Stromal cell of bone marrow (primary cell): ENCODE measurements at regions not wholly inside any gene's neighbourhood (a gene's known extent, or its start where the extent isn't known, plus 50 kb on each side); places are given as distances from the start of the nearest gene placed in this dataset.

Experiments
- DNase-seq: peaks from one replicate; pipeline ENCODE4 v3.0.0-alpha.2; 2012; ENCODE audit warnings: low read depth

DNA sequence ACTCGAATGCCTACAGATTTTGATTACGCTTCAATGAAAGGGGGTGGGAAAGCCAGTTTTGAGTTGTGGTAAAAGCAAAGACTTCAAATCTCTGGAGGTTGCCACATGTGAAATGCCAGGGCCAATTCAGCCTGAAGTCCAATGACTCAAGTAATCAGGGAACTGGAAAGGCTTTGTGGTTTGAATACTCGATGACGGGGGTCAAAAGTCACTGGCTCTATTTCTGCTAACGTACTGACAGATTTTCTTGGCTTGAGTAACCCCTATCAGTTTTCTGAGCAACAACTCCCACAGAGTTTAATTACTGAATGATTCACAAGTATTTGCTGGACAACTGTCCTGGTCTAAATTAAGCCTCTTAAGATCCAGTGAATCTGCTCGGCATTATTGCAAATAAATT, 152.2 kb downstream of the SIPA1L2 start:
- DNase-seq: peak; percentile 97

DNA sequence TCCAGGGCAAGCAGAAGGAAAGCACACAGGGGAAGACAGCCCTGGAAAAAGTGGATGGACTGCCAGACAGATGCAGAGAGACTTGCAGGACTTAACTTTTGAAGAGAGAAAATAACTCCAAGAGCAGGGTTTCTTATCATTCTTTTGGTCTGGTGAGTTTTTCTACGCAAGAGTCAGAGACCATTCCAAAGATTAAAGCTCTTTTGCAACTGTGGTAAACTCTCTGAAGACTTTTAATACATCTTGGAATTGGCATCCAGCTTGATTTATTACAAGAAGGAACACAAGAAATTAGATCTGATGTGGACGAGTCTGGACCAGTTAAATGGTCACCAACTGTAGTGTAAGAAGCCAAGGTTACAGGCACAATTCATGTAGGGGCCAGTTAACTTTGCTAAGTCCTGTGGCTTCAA, 153.4 kb downstream of the SIPA1L2 start:
- DNase-seq: no peak

DNA sequence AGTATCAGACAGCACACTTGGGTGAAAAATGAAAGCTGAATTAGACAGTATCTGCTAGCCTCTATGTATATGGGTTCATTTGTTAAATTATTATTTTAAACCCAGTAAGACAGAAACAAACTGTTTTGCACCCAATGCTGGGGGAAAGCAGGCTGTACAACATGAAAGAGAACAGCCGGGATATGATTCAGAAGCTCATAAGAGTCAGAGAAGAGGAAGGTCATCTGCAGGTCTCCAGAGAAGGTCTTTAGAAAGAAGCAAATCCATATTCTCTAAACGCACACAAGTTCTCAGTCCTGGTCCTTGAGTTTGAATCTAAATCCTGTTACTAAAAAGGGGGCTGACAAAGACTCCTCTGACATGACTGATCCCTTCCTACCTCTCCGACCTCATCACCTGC, 155.1 kb downstream of the SIPA1L2 start:
- DNase-seq: no peak

DNA sequence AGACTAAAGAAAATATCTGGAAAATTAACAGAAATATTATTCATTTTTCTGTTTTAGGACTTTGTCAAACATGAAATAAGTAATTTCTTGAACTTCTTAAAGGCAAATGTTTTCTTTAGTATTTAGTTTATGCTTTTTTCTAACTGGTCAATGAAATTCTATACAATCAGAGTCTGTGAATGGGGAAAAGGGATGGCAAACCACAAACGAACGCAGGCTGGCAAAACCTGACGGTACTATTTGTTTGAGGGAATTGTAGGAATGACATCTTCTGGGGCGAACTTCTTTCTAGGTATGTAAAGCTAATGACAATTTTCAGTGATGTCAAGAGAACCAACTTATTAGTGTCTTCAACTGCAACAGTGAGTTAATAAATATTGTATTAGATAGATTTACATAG, 156.0 kb downstream of the SIPA1L2 start:
- DNase-seq: no peak

DNA sequence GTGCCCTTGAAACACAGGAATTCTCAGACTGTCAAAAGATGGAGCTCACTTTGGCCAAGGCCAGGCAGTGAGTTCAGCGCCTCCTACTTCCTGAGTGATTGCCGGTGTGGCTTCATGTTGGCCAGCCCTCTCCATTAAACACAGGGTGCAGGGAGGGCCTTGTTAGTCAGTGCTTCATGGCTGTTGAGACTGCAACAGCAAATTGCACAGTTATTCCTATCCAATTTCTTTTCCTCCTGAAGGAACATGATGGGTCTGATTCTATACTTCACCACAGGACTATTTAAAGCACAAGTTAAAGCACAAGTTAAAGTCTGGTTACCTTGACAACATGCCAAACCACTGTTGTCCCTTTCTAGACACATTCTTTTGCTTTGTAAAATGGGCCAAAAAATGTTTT, 156.6 kb downstream of the SIPA1L2 start:
- DNase-seq: peak; percentile 63

DNA sequence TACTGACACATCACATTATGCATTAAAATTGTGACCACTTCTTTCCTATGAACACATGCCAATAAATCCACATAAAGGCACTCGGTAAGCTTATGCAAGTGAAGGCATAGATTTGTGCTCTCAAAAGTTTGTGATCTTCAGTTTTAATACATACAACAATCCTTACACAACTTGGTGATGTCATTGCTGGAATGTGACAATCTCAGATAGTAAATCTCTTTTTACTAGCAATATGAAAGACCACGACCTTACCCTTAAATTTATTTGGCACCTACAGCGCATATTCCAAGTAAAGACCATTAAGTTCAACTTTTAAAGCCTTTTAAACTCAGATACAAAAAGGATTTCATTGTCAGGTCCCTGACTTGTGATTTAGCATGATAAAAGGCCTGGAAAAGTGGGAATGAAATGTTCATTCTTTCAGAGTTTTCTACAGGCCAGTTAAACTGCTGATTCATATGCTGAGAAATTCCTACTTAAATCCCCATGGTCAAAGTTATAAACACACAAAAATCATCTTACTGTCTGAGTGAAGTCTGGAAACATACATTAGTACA, 157.4 kb downstream of the SIPA1L2 start:
- DNase-seq: no peak

DNA sequence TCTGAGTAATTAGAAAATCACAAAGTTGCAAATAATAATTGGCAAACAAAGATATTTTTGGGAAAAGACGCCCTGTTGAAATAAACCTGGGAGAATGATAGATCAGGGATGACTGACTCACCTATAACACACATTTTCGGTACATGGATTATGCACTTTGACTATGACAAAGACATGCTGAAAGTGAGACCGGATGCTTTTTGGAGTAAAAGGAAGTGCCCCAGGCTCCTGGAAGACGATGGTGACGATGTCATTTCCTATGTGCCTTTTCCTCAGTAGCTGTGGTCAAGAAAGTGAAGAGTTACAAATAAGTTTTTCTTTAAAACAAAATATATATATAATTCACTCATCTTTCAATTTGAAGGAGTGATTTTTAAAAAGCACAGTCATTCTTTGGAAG, 158.7 kb downstream of the SIPA1L2 start:
- DNase-seq: no peak

DNA sequence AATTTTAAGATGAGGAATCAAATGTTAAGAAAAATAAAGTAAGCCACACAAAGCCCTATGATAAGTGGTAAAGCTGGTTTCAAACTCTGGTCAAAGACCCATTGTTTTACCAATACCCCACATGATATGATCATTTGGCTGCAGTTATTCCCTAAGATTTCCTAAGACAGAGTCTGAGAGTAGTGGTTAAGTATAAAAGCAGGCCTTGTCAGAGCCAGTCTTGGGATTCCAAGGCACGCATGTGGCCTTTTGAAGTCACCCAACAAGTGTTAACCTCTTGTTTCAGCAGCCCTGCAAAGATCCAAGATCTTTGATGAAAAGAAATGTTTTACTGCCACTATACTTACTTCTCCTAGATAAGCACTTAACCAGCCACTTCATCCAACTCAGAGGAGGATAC, 159.2 kb downstream of the SIPA1L2 start:
- DNase-seq: no peak

DNA sequence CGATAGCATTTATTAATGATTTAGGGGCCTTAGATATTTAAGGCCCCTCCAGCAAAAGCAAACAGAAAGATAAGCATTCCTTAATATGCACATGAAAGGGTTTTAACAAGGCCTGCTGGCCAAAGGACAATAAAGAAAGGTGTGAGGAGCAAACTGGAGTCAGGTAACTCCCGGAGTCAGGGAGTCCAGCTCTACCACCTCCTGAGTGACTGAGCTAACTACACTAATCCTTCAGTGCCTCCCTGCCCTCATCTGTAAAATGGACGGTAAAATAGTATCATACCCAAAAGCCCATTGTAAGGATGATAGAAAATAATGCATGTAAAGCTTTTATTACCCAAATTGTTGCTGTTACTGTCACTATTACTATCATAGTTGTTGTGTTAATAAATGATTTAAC, 161.7 kb downstream of the SIPA1L2 start:
- no peak for DNase-seq

DNA sequence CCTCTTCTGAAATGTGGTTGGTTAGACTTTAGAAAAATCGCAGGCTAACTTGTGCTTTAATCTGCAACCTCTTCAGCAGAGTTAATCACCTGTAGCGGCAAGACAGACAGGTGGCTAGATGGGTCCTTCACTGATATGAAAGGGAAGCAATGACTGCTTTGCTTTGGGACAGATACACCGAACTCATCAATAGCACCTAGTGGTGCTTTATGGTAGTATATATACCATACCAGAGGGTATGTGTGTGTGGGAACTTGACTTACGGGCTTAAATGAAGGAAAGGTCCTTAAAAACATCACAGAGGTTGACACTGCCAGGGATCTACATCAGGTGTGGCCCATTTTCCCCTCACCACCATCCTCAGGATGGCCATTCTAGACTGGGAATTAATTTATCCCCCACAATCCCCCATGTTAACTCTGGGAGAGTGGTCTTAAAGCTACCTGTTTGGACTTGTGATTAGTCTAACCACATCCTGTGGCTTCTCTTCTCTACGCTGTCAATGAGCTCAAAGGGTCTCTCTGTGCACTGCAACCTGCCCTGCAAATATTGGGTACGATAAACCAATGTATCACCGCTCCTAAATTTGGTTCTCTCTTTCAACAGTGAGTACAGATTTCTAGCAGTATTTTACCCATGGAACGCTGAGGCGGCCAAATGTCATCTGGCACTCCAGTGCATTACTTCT, 162.7 kb downstream of the SIPA1L2 start:
- no peak for DNase-seq

DNA sequence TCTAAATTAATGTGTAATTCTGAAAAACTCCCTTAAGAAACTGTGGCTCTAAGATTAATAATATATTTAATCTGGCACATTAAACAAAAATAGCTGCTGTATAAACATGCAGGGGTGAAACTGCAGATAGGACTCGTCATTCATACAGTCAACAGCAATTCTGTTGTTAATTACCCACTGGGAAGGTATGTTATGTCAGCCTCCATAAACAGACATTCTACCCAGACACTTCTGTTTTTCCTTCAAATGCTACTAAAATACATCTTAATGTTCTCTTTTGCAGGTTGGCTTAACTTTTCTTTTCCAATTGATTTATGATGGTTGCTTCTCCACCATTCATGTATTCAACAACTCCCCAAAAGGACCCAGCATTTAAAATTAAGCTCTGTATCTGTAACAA, 165.6 kb downstream of the SIPA1L2 start:
- no peak for DNase-seq

DNA sequence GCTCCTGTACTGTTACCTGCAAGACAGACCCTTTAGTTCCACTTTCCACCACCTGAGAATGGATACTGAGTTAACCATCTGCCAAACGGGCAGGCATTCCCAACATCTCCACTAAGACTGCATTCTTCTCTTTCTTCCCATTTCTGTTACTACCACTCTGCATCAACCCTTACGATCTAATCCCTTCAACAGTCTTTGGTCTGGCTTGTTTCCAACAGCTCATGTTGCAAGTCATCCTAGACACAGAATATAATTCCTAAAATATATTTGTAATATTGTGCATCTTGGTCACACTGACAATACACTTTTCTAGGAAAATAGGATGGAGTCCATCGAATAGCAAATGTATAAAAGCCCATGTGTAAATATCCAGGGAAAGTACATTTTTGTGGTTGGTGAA, 166.7 kb downstream of the SIPA1L2 start:
- DNase-seq: no peak

DNA sequence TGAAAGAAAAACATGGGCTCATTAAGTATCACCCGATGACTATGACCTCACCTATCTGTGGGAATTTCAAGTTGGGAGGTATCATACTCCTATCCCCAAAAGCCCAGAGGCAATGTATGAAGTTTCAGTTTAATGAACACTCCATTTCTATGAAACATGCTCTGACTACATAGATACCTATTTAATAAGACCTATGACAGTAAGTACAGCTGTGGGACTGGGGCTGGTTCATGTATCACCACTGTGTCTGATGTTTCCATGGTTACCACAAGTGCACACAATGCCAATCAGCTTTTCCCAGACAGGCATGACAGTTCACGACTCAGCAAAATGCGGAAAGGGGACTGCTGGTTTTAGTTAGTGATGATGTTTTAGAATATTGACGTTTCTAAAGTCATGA, 167.7 kb downstream of the SIPA1L2 start:
- DNase-seq: no peak

DNA sequence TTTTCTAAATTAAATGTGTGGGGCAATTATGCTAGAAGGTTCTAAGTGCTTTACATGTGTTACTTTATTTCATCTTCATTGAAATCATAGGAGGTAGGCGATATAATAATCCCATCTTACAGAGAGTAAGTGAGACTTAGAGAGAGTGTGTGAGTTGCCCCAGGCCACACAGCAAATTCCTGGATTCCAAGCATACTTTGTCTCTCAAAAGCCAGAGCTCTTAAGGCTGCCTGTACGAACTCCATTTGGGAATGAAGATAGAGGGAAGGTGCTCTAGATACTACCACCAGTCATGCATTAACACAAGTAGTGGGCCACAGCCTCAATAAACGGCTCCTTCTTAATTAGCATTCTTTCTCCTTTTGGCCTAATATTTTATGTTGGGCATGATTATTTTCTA, 170.1 kb downstream of the SIPA1L2 start:
- DNase-seq: no peak

DNA sequence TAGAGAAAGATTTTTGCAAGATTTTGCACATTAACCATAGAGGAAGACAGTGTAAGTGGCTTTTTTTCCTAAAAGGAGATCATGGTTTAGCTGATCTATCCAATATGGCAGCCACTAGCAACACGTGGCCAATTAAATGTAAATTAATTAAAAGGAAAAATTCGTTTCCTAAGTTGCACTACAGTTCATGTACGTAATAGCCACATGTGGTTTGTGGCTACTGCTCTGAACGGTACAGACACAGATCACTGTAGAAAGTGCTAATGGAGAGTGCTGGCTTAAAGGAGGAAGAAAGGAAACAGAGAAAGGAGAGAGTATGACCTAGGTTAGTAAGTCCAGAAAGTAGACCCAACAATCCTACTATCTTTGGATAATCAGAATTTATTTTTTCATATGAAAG, 170.8 kb downstream of the SIPA1L2 start:
- no peak for DNase-seq

DNA sequence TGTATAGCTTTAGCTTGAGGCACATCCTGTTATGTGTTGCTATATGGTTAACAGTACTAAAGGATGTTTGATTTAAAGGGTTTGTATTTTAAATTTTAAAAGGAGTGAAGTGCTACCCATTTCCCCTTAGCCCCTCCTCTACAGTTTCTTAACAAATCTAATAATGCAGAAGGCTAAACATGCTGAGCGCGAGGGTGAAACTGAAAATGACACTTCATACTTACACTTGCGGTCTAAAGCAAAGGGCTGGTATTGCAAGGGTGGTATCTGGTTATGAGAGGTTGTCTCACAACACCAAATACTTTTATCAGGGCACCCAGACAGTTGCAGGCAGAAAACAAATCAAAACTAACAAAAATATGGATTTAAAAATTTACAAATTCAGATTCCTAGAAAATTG, 172.3 kb downstream of the SIPA1L2 start:
- DNase-seq: no peak

DNA sequence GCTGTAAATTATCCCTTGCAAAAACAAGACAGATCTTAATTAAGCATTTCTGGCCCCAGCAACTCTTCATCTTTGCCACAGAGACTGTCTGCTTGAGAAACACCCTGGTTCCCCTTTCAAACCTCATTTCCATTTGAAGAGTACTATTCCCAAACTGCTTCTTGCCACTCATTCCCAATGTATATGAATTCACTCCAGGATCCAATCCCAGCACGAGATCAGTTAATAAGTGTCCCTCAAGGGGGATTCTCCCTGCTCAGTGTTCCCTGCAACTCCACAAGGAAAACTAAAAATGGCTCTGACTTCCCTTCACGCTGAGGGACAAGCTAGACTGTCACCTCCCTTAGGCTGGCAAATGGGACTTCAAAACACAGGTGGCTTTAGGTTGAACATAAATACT, 173.2 kb downstream of the SIPA1L2 start:
- no peak for DNase-seq

DNA sequence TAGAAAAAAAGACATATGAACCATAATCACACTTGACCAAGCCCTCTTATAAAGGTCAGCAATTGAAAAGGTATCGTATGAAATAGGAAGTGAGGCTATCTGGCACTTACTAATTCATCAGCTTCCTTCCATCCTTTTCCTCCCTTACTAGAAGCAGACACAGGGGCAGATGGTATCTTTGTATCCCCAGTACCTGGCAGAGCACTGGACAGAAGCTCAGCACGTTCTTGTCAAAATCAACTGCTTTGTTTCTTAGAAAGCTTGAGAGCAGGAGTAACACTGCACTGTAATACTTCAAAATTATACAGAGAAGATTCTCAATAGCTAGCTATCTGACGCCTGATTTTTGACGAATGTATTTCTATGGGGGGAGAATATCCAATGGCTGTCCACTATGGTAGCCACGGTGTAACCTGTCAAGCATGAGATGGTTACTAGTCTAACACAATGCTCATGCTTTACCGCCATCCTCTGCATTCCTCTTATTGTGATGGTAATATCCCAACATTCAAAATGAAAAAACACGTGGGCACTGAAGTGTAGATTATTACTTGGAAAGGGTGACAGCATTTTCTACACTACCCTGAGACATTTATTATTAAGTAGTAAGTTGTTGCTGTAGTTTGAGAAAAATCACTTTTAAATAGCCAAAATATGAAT, 175.6 kb downstream of the SIPA1L2 start:
- no peak for DNase-seq

DNA sequence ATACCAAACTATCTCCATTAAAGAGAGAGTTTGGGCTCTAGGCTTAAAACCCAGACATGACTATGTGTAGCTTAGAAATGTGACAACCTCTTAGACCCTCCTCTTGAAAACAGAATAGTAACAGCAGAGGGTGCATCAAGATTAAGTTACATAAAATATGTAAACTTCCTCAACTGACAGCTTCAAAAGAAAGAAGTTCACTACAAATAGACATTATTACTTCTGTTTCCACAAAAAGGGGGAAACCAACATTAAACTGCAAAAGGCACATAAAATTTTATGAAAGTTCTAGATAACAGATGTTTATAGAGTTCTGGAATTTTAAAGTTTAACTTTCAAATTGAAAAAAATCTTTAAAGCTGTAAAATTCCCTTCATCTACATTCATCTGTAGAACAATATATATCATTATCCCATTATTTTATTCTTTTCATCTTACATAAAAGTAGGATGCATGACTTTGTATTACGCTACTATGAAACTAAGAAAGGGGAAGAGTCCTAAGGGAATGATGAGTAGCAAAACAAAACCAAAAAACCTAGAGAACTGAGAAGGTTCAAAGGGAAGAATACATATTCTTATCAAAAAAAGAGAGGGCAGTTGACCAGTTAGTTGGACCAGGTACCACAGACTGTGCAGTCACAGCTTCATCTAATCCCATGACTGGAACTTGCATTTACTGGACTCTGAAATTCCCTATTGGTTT, 177.0 kb downstream of the SIPA1L2 start:
- DNase-seq: no peak

DNA sequence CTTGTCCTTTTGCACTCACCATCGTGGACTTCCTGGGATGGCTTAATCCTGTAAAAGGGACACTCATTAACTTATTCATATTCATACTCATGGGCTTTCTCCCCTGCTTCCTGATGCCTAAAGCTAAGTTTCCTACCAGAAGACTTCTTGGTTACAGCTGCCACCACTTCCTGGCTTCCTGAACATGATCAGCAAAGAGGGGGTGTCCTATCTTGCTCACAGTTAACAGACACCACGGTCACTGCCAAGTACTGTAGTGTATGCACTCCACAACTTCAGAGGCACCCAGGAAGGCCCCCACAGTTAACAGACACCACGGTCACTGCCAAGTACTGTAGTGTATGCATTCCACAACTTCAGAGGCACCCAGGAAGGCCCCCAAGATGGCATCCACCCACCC, 177.8 kb downstream of the SIPA1L2 start:
- no peak for DNase-seq

DNA sequence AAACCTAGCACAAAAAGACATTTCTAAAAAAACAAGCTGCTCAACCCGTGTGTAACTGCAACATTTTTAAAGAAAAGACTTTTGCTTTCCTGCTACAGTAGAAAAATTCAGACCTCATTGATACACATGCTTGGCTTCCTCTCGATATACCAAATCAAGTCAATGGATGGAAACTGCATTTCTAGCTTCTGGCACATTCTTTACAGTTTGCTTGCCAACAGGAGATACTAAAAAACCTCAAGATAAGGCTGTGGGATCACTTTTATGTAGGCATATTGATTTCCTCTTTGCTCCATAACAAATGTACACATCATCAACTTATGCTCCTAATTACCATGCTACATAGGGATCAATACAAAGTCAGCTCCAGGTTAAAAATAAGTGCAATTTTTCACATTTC, 178.4 kb downstream of the SIPA1L2 start:
- DNase-seq: no peak

DNA sequence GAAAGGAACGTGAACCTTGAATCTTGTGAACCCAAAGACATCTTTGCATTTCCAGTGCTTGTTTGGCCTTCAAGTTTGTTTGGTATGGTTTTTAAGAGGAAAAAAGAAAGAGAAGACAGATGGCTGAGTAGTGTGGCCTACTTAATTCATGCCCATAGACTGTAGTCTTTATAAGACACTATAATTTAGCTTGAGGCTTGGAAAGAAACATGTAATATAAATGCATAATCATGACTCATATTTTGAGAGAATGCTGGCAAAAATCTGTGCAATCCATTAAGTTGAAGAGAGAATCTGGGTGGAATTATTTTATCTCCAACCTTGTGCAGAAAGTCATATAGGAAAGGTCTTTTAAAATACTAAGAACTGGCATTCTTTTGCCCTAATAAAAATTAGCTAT, 179.3 kb downstream of the SIPA1L2 start:
- DNase-seq: no peak

DNA sequence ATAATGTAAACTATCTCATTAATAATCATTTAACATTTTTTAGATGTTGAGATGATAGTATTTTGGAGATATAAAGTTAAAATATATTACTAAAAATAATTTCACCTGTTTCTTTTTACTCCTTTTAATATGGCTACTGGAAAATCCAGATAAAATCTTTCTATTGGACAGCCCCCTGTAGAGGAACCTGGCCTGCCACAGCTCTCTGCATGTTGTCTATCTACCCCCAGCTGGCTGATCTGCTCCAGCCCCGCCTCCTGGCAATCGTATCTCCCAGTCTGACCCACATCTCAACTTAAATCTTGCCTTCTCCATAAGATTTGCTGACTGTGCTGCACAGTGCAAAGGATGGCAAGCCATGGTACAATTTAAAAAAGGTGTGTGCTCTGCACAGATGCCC, 182.8 kb downstream of the SIPA1L2 start:
- no peak for DNase-seq
